ENCODE measurements at regions not wholly inside any gene's neighbourhood (a gene's known extent, or its start where the extent isn't known, plus 50 kb on each side); places are given as distances from the start of the nearest gene placed in this dataset.

DNA sequence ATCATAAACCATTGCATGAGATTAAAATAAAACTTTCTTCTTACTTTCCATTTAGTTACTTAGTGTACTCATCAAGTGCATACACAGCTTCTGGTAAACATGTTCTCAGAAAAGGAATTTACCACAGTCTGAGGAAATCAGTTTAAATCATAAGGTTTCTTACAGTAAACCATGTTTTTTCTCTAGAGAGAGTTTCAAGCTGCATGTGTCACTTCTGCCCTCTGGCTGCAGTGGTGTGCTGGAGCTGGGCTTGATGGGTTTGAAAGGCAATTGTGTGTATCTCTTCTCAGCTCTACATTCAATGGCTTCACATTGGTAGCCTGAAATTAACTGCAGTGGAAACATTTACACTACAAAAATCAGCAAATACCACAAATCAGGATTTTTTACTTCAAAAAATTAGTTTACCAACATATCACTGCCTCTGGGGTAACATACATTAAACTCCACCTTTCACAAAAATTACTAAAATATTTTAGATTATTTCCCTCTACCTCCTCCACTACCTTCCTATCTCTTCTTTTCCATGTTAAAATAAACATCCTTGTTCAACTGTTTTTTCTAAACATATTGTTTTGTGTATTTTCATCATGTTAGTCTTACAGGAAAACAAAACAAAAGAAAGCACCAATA is 414.3 kb downstream of the ANXA1 start:
- no peak for FAIRE-seq

GRCh38 chr9:73566627-73567026 is 415.0 kb downstream of the ANXA1 start:
- FAIRE-seq: no peak

DNA sequence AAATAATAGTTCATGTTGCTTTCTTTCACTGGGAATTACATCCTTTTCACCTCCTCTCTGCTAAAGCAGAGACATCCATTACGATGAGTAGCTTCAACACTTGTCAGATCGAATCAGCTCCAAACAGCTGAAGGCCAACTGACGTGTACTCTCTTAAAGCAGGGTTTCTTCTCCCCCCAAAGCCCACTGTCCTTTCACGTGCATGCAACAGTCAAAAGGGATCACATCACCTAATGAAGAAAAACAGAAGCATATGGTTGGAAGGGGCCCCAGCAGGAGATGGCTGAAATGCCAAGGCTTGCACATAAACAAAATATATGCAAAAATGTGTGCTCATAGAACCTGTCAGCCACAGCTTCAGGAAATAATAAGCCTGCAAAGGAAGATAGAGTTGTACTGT is 421.6 kb downstream of the ANXA1 start:
- no peak for FAIRE-seq

GRCh38 chr9:73575101-73576060 is 423.7 kb downstream of the ANXA1 start:
- no peak for FAIRE-seq

DNA sequence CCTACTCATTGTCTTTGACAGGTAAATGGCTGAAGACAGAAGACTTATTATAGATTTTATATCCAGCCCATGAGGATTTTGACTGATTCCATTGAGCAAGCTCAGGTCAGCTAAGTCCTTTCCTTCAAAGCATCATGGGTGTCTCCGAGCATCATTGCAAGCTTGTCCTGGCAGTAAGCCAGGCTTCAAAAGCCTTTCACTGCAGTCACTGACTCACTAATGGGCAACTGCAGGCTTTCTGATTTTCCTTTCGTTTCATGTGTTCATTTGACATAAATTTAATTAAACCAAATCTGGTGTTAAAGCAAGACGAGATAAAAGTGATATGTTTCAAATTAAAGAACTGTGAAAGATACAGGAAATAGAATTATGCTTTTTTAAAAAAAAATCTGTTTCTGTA is 426.2 kb downstream of the ANXA1 start:
- FAIRE-seq: no peak

DNA sequence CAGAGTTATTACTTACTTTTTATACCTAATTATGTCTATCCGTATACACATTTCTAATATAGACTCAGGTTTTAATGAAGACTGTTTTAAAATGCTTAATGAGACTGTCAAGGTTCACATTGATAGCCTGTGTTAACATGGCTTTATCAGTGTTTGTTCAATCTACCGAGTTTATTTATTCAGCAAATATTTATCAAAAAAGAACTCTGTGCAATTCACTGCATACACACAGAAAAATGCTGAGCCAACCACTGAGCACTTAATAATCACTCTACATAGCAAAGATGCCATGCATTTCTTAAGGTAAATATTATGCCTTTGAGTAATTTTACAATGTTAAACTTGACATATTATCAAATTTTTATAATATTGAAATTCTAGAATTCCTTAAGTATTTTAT is 428.2 kb downstream of the ANXA1 start:
- no peak for FAIRE-seq

- no peak for FAIRE-seq
These were observed 431.9 kb downstream of the ANXA1 start for GRCh38 chr9:73583576-73583975.

DNA sequence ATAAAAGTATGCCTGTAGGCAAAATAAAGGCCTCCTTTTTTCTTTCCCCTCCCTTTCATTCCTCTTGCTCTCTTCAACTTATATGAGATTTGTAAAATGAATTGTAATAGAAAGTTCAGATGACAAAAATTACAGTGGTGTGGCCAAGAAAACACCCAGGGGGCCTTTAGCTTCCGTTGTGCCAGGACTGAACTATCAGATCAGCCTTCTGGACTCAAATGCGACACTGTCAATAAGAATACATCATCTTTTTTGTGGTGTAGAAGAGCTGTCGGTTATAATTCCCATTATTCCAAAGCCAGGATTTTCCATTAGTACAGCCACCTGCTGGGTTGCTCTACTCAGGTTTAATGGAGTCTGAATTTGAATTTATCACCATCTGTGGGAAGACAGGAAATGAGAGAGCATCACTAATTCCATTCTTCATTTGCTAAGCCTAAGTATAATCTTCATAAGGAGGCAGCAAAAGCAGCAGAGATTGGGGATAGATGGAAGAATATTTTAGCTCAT is 443.4 kb downstream of the ANXA1 start:
- no peak for FAIRE-seq

DNA sequence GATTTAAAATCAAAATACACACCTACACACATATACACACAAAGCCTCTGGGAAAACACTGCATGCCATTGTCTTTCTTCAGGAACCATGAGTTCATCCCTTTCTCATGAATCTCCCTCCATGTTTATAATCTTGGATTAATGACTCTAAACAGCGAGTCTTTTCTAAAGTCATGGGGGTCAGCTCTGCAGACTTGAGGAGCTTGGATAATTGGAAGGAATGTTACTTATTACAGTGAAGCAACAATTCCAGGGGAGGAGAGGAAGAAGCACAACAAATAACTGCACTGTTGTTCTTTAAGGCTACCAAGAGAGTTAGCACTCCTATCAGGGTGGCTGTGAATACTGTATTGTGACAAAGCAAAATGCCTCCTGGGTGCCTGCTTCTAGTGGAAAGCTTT is 444.7 kb downstream of the ANXA1 start:
- no peak for FAIRE-seq

GRCh38 chr9:73597039-73597438 is 445.4 kb downstream of the ANXA1 start:
- FAIRE-seq: no peak

DNA sequence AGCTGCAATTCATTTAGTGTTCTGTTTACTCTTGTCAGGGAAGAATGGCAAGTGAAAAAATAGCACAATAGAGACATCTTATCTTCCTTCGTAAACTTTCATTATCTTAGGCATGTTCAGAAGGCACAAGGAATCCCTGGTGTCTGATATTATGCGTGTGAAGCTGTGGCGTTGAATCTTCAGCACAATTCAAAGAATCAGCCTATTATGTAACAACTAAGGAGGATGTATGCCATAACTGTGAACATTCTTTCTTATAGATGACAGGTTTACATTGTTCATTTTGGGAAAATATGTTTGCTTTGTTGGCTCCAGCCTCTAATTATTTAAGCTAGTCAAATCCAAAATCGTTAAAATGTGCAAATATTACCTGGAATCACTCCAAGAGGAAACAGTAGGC is 446.1 kb downstream of the ANXA1 start:
- no peak for FAIRE-seq

DNA sequence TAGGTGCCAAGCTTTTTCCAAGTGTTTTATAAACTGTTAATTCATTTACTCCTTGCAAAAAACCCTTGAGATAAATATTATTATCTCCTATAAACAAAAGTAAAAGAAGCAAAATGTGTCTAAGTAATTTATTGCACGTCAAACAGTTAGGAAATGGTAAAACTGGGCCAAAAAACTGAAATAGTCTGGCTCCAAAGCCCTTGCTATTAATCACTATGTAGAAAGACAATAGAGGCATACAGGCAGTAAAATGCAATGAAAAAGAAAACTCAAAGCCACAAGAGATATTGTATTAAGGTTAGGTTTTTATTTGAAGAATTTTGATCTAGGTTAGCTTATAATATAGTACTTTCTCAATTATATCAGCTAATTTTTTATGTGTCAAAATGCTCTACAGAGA is 457.7 kb downstream of the ANXA1 start:
- no peak for FAIRE-seq

DNA sequence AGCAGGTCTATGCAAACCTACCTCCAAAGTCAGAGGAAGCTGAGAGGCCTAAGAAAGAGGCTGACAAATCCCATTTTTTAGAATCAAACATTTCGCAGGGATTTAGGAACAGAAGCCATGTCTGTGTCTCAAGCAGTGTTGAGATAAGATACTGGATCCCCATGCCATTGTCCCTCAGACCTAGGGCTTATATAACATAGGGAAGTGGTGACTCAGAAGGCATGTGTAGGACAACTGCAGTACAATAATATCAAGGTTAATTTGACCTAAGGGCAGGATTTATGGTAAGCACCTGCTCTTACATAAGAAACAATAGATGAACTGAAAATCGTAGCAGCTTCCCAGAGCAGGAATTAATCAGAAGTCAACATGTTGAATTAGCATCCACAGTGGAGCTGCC is 459.4 kb downstream of the ANXA1 start:
- FAIRE-seq: no peak

DNA sequence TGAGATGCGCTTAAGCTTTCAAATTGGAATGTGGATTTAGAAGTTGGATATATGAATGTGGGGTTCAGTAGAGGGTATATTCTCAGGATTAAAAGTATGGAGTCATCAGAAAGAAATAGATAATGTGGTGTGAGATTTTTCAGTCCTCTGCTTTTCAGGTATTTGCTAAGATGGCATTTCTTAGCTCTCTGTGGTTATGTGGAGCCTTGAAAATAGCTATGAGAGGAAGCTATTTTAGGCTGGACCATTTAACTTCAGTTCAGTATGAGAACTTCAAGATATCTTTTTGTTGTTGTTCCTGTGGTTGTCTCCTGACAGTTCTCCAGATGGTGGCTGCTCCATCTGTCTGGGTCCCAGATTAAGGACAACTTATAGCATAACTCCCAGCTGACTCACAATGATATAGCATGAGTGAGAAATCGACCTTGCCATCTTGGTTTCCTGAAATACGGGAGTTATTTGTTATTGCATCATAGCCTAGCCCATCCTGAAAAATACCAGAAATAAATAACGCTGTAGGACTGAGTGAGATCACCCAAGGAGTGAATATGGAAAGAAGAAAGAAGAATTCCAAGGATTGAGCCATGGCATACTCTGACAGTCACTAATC is 461.5 kb downstream of the ANXA1 start:
- no peak for FAIRE-seq

- FAIRE-seq: no peak
These were observed 463.9 kb downstream of the ANXA1 start for GRCh38 chr9:73615557-73615956.

DNA sequence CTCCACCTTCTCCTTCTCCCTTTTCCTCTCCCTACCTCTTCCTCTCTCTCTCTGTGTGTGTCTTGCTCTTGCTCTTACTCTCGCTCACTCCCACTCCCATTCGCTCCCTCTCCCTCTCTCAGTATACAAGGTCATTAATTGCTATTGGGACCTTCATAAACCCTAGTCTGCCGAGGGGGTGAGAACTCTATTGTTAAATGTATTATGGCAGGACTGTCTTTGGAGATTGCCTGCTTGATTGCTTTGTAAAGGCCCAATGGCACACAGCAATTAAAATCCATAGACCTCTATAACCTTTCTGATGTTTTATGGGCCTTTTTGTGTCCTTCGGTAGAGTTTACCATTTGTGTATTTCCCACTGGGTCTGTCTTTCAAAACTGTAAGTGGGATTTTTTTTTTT is 465.9 kb downstream of the ANXA1 start:
- no peak for FAIRE-seq

GRCh38 chr9:73640971-73641370 is 489.3 kb downstream of the ANXA1 start:
- no peak for FAIRE-seq

GRCh38 chr9:73643379-73644013 is 491.8 kb downstream of the ANXA1 start:
- no peak for FAIRE-seq

DNA sequence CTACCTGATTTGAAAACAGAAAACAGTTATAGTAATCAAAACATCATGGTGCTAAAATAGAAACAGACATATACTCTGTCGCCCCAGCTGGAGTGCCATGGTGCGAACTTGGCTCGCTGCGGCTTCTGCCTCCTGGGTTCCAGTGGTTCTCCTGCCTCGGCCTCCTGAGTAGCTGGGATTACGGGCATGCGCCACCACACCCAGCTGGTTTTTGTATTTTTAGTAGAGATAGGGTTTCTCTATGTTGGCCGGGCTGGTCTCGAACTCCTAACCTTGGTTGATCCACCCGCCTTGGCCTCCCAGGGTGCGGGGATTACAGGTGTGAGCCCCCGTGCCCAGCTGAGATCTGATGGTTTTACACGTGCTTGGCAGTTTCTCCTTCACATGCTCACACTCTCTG is 495.9 kb downstream of the ANXA1 start:
- FAIRE-seq: no peak

GRCh38 chr9:73649552-73649951 is 497.9 kb downstream of the ANXA1 start:
- FAIRE-seq: no peak

GRCh38 chr9:73655363-73655762 is 503.7 kb downstream of the ANXA1 start:
- no peak for FAIRE-seq

DNA sequence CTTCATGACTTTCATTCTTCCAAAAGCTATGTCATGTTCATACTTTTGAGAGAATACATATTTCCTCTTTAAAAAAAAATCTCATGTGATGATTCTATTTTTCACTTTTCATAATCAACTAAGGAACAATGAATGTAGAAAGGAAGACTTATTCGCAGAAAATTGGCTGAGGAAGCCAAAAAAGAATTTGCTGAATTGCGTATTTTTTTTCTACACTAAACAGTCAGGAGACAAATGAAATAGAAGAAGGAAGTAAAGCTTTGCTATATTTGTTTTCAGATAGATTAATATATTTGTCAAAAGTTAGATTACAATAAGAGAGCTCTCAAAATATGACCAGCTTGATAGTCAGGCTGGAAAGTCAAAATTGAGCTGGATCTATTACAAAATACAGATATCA is 504.2 kb downstream of the ANXA1 start:
- FAIRE-seq: no peak

- FAIRE-seq: no peak
These were observed 513.6 kb downstream of the ANXA1 start for GRCh38 chr9:73665253-73665652.

Measured in colon (tissue), 2 donors.